NOMO-1 treated with DMSO at 0.1 percent for 48 hours (cell line): ENCODE measurements at regions not wholly inside any gene's neighbourhood (a gene's known extent, or its start where the extent isn't known, plus 50 kb on each side); places are given as distances from the start of the nearest gene placed in this dataset.

Experiments used
- DNase-seq: peaks from one replicate; lab custom pipeline; 2025; ENCODE audit not compliant: unreplicated experiment; lab: John Stamatoyannopoulos, UW

- DNase-seq: no peak
These were observed 184.3 kb downstream of the TTLL2 start for GRCh38 chr6:167508919-167509852.

DNA sequence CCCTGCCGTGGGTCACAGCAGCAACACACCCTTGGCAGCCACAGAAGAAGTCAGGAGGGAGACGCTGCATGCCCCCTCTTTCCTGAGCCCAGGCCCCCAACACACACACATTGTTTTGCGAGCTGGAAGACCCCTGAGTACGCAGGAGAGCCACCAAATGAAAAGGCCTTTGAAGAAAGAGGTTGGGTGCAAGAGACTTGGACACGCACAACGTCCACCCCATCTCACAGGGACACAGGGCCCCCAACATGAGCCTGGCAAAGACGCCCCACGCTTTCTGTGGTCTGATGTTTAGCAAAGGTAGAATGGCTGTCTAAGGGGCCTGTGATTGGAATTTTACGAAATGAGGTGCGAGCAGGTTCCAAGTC is 185.0 kb downstream of the TTLL2 start:
- no peak for DNase-seq

DNA sequence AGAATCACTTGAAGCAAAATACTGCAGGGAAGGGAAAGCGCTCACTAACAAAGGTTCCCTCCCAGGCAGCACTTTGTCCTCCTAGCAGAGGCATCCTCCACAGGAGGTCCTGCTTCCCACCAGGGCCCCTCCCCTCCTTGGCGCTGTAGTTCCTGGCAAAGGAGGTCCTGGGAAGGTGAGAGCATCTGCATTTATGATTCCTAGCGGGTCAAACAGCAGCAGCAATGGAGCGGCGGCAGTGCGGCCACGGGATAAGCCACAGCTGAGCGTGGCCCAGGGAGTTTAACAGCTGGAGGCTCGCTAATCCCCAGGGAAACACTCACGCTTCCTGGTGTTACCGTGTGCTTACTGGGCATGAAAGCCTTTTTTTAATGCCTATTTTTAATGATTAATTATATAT is 185.8 kb downstream of the TTLL2 start:
- DNase-seq: no peak

DNA sequence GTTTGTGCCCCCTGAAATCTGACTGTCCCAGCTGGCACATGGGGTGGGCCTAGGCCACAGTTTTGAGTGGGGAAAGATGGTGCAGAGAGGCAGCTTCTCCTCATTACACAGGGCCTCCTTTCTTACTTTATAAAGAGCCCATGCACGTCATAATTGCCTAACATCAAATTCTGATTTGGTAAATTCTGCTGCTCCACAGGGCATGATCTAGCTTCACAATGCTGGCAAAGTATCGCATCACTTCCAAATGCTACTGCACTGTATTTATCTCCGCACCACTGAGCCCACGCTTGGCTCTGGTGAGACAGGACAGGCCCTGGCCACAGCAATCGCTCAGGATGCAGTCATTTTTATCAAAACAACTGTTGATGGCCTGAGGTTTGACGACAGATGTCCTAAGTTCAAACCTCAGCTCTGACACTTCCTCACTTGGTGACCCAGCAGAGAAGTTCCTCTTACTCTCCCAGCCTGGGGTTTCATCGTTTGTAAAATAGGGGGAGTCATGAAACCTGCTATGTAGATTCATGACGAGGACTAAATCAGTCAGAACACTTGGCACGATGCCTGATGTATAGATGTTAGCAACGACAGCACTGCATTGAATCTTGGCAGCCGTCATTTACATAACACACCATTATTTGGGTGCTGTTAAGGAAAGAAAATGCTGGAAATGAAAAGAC is 187.9 kb downstream of the TTLL2 start:
- no peak for DNase-seq

- no peak for DNase-seq
These were observed 188.9 kb downstream of the TTLL2 start for GRCh38 chr6:167513778-167514177.

GRCh38 chr6:167514524-167514923 is 189.6 kb downstream of the TTLL2 start:
- DNase-seq: no peak

DNA sequence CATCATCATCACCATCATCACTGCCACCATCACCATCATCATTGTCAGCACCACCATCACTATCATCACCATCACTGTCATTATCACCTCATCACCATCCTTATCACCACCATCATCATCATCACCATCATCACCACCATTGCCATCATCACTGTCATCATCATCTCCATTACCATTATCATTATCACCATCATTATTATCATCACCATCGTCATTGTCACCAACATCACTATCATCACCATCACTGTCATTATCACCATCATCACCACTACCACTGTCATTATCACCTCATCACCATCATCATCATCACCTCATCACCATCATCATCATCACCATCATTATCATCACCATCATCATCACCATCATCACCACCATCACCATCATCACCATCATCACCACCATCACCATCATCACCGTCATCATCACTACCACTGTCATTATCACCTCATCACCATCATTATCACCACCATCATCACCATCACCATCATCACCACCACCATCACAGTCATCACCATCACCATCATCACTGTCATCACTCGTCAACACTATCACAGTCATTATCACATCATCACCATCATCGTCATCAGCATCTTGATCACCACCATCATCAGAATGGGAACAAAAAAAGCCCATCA is 191.1 kb downstream of the TTLL2 start:
- DNase-seq: no peak

- DNase-seq: no peak
These were observed 192.5 kb downstream of the TTLL2 start for GRCh38 chr6:167517254-167517916.

DNA sequence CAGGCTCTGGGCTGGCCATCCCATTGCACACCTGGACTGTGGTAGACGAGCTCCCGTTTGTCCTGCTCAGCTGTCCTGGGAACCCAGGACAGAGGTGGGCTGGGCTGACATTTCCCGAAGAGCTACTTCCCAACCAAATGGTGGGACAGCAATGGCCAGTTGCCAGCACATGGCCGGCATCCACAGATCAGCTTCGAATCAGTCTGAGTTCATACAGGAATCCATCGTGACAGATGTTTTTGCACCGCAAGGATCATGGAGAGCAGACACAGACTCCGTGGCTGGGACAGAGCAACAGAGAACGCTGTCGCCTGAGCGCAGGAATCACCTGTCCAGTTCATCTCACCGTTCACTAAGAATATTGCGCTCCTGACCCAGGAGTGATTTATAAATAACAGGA is 198.5 kb downstream of the TTLL2 start:
- no peak for DNase-seq

DNA sequence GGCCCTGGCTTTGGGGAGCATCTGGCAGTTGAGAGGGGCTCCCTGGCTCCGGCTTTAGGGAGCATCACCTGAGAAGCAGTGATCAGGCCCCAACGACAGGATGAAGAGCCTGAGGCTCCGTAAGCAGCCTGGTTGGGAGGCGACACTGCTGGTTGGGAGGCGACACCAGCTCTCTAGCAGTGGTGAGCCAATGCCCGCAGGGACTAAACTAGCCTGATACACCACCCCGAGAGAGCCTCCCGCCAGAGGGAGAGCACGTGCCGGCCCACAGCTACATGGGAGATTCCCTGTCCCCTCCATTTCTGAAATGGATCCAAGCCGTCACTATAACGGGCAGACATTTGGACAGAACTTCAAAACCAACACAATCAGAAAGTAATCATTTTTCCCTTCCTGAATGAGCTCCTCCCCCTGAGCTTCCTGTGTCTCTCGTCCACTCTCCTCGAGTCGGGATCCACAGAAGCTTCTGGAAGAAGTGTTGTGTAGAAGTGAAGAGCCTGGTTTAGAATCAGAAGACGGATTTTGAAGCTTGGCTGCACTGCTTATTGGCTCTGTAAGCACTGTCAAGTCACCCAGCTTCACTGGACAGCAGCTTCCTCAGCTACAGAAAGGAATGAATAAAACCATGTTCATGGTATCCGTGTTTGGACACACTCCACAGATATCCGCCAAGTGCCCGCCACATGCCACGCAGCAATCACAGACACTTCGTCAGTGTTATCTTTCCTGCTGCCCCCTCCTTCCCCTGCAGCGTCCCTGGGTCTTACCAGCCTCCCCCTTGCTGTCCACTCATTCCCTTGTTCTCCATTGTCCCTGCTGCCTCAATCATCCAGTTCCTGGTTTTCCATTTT is 199.6 kb downstream of the TTLL2 start:
- DNase-seq: no peak

DNA sequence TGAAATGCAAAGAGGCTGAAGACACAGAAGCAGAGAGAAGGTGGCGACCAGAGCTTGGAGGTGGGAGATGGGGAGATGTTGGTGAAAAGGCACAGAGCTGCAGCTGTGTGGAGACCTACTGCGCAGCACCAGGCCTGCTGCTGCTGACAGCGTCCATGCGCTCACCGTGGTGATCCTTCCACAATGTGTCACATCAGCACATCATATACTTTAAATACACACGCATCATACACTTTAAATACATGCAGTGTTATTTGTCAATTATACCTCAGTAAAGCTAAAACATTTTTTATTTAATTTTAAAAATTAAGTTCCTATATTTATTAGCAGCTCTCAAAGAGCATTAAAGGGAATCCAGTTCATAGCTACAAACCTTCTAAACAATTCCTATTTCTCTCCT is 200.9 kb downstream of the TTLL2 start:
- DNase-seq: no peak

GRCh38 chr6:167526465-167527368 is 201.8 kb downstream of the TTLL2 start:
- DNase-seq: no peak

GRCh38 chr6:167528239-167528638 is 203.4 kb downstream of the TTLL2 start:
- no peak for DNase-seq

DNA sequence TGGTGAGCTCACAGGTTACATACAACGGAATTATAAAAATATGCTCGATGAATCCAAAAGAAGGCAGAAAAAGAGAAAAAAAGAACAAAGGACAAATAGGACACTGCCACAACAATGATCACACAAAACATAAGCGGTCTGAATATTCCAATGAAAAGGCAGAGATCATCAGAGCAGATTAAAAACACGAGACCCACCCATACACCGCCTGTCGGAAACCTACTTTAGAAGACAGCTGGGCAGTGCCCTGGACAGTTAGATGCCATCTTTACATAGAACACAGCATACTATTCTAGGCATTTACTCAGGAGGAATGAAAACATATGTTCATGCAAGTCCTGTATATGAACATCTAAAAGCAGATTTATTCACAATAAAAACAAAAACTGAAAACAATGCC is 204.1 kb downstream of the TTLL2 start:
- no peak for DNase-seq

GRCh38 chr6:167529444-167530335 is 204.8 kb downstream of the TTLL2 start:
- DNase-seq: no peak

GRCh38 chr6:167530951-167531350 is 206.1 kb downstream of the TTLL2 start:
- DNase-seq: no peak

DNA sequence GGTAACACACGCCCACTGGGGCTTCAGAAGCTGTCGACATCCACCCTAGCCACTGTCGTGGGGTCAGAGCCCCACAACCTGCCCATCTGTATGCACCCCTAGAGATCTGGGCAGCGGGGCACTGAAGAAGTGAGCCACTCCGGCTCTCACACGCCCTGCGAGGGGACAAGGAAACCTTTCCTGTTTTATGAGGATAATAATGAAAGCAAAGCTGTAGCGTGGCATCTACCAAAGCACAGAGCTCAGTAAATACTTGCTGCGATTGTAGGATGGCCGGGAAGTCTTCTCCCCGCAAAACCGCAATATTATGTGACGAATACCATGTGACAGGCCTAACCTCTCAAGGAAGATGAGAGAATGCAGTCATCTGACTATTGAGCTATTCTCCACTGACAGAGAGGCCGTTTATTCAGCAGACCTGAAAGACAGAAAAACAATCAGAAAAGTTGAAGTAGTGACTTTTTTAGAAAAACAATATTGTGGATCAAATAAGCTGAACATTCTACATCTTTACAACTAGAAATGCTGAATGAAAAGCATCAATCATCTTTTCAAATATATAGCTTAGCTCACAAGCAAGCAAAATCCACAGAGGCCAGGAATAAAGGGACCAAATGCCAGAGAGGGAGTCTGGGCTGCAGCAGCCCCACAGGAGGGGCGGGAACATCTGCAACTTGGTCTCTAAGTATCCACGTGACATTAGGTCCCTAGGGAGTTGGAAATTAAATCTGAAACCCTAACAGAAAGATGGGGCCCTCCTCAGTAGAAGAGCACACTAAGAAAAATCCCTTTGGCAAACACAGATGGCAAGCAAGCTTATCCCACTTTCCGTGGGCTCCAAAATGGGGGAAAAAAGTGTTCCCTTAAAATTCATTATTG is 207.8 kb downstream of the TTLL2 start:
- no peak for DNase-seq

GRCh38 chr6:167533851-167534250 is 209.0 kb downstream of the TTLL2 start:
- DNase-seq: no peak
